HG03460 (cell line): ENCODE measurements at regions not wholly inside any gene's neighbourhood (a gene's known extent, or its start where the extent isn't known, plus 50 kb on each side); places are given as distances from the start of the nearest gene placed in this dataset.

Experiments used
- ATAC-seq: cut with Tn5 transposase; IDR thresholded peaks from one replicate; pipeline ENCODE4 v1.9.1; 2021; ENCODE audit not compliant: unreplicated experiment

DNA sequence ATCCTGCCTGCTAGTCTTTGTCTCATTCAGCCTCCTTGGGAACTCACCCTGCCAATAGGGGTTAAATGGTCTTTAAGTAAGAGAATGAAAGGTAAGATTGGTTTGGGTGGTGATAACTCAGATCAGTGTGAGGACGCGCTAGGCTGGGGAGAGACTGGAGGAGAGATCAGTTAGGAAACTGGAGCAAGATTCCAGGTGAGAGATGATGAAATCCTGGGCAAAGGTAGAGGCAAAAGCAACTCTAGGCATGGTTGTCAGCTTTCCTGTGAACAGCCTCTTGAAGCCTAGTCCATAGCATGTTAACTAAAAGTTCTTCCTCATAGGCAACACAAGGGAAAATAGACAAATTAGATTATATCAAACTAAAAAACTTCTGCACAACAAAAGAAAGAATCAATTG lies 145.2 kb upstream of the ANKRD28 start:
- no peak for ATAC-seq

DNA sequence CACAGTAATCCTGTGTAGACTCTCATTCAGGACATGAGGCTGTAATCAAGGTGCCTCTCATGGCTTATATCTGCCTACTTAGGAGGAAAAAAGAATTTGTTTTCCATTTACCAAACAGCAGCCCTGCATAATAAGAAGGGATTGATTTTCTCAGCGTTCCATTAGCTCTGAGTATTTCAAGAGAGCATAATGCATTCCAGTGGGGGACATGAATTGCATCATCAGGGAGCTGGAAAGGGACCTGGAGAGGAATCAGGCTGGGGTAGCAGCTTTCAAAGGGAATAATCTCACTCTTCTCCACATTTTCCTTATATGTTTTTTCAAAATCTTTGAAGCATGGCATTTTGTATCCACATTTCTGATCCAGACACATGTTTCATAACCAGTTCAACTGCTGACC lies 150.6 kb upstream of the ANKRD28 start:
- no peak for ATAC-seq

DNA sequence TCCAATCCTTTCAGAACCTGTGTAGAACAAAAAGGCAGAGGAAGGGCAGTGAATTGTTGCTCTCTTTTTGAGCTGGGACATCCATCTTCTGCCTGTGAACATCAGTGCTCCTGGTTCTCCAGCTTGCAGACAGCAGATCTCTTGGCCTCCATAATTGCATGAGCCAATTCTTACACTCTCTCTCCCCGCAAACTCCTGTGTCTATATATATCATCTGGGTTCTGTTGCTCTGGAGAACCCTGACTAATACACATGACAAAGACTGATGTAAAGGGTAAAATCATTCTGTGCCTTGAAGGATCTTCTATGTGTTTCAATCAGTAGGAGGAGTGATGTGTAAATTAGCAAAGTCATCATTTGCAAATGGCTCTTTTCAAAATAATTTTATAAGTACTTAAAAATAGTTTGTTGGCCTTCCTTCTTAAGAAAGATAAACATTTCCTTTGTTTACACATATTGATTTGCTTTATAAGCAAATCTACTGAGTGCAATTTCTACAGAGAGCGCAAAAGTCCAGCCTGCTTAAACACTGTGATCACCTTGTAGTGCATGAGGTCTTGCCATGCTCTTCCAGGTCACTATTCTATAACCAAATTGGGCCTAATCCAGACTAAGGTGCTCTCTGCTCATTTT lies 154.9 kb upstream of the ANKRD28 start:
- no peak for ATAC-seq

DNA sequence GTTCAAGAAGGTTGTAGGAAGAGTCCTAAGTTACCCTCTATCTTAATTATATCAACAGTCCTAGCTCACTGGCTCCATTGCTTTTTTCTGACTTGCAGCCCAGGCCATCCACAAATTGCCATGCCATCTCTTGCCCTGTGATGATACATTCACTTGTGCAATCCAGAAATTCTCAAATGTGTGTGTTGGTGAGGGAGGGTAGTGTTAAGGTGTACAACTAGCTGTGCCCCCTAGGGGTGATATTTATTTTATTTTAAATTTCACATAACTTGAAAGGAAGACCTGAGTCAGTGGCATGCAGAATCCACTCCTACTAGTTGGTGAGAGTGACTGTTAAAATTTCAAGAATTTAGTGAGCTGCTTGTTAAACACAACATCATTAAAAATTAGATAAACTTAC lies 156.1 kb upstream of the ANKRD28 start:
- ATAC-seq, result no peak

DNA sequence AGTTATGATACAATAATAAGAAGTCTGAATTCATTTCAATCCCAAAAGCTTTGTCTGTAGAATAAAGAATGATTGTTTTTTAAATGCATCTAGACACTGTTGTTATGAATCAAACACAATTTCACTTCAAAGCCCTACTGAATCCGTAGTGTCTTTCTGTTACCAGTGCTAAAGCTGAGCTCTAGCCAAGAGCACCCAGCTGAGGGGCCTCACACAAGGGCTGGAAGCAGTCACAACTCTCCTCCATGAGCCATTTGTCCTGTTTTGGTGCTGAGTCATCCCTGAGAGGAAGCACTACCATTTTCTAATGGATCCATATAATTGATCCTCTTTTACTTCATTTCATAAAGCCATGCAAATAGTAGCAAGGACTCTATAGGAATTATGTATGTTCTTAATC lies 158.2 kb upstream of the ANKRD28 start:
- ATAC-seq, result no peak

DNA sequence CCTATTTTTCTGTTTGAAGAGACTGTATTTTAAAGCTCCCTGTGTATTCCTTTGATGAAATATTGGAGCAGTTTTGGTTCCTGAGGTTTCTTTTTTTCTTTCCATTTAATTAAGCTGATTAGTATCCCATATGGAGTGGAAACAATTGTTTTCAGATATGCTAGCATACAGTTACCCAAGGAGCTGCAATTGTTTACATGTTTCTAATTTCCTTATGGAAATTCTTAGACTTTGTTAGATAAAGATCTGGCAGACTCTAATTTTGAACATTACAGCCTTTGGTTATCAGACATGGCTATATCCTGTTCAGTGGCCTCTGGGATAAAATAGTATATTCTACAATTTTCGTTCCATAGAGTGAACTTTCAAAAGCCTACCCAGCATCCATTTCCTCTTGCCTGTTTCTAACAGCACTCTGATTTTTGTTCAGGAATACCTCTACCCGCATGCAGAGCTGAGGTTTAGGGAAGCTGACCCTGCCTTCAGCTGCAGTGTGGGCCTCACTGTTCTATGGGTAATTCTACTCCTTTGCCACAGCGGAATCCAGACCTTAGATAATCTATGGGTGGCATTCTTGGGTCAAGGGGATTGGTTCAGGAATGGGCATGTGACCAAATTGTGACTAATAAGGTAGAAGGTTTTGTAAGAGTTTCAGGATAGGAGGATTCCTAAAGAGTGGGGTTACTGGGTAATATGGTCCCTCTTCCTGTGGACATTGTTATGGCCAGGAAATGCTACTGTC lies 161.1 kb upstream of the ANKRD28 start:
- ATAC-seq, result no peak

DNA sequence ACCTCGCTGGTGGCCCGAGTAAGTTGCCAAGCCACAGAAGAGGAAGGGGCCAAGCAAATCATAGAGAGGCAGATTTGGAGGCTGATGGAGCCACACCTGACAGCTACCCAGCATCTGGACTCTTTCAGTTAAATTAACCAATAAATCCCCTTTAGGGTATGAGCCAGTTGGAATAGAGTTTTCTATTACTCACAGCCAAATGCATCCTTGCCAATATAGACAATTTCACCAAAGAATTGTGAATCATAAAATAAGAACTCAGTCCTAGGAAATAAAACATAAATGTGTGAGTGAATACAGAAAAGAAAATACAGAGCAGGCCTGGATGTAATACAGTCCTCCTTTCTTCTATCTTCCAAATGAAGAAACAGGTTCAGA lies 161.6 kb upstream of the ANKRD28 start:
- no peak for ATAC-seq

DNA sequence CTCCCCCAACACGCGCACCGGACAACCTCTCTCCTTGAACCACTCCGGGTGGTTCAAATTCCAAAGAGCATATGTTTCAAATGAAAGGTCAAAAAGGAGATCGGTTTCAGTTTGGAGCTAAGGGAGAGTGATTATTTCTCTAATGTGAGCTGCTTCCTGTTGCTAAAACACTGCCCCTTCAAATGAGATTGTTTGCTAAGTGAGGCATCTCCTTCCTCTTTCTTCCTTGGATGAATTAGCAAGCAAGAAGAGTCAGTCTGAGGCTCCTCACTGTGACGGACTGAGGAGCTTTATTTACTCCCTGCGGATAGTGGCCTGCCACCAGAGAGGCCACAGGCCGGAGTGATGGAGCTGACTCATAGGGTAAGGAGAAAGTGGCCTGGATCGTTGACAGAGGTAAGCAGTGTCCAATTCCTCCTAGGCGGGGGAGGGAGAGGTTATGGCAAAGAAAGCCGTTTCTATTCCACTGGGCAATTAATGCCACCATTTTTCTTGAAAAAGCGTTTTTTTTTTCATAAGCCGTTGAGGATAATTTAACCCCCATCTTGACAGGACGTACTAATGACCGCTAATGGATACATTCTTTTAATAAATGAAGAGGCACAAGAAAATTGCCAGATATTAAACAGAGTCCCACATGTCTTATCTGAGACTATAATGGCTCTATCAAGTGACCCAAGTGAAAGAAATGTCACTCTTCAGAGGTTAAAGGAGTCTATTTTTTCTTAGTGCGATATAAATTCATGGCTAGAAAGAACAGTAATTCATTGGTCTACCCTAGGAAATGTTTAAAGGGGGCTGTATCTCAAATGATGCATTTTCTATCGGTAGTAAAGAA lies 167.0 kb upstream of the ANKRD28 start:
- ATAC-seq, result no peak

DNA sequence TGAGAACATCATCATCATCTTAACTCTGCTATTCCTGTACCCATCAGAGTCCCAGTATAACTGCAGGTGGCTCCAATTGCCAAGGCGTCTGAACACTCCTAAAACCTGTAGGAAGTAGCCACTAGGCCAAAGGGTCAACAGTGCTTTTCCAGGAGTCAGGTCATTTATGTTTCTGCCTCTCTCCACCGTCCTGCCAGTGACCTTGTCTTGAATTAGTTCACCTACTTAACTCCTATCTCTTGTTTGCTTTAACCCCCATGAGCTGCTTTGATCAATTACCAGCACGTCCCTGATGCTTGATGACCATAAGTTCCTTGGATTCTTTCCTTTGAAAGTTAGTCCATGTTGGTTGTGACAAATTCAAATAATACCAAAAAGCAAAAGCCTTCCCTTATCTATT lies 169.8 kb upstream of the ANKRD28 start:
- no peak for ATAC-seq

DNA sequence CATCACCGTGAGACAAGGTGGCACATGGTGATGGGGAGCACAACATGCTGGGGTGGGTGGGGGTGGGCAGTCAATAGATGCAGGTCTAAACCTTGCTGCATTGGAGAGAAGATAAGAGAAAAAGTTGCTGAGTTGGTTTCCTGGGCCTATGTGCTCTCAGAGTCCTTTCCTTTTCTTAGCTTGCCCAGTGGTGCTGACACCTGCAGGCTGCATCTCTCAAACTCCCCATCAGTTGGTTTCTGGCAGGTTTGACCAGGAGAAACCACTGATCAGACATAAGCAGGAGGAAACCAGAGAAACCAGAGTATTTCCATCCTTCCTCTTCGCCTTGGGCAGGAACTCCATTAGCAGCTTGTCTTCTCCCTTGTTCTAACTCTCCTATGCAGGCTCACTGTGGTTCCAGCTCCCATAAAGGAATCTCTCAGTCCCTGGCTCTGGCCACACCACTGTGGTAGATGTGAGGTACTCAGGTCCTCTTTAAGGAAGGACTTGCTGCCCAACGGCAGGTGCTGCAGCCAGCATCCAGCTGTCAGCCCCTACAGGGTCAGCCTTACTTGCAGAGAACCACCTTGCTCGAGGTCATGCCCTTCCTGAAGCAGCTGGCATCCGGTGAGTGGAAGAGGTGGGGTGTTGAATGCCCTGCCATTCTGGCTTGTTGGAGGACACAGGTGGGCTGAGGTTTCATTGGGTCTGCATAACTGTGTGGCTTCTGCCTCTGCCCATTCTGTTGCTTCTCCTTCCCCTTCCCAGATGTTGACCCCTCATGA lies 172.3 kb upstream of the ANKRD28 start:
- no peak for ATAC-seq

DNA sequence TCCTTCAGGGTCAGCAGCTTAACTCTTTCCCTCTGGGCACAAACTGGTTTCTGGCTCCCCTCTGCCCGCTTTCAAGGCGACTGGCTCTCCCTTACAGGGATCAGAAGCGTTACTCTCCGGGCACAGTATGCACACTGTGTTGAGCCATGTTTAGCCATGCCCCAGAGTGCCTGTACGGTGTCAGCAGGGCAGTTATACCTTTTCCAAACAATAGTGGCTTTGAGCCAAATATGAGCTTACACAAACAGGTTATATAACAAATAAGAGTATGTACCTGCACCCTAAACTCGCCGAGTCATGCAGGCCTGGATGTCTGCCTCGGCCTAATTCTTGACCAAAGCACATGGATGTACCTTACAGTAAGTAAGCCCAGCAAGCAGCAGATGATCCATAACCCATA lies 175.6 kb upstream of the ANKRD28 start:
- ATAC-seq, result no peak

DNA sequence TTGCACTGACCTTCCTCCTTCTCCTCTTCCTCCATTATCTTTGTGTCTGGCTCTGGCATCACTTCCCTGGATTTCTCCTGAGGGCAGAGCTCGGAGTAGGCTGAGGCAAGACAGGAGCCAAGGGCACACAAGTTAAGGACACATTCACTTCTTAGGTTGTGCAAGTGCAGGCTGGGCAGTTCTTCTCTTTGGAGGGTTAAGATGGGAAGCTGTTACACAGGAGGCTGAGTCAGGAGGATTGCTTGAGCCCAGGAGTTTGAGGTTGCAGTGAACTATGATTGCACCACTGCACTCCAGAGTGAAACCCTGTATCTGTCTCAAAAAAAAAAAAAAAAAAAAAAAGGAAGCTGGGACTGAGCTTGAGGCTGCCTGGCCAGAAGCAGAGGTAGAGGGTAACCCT lies 176.2 kb upstream of the ANKRD28 start:
- ATAC-seq, result no peak

DNA sequence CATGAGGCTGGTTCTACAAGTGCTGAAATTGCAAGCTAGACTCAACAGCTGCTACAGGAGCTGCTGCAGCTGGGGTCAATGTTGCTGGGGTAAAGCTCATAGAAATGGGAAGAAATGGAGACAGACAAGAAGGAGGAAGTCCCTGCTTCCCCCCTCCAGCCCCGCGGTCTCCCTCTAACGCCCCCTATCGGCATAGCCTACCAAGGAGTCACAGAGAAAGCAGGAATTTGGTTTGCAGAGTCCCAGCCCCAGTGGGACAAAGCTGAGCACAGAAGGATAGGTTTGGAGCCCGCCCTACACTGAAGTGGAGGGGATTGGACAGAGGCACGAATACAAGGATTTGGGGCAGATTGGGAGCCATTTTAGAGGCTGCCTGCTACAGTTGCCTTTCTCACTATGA lies 176.9 kb upstream of the ANKRD28 start:
- ATAC-seq, result no peak

DNA sequence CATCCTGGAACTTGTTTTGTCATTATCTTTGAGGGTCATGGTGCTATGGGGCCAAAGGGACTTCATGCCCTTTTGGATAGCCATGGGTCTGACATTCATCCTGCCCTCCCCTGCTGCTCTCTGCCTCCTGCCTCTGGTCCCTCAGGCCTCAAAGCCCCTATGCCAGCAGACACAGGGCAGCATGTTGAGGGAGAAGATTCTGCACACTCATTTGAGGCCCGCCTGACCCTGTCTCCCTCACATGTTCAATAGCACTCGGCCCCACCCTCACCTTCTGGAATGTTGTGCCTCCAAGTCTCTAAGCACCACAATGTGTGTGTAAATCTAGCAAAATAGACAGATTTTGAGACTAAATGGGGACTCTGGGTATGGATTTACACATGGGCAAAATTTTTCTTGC lies 178.7 kb upstream of the ANKRD28 start:
- ATAC-seq, result no peak

DNA sequence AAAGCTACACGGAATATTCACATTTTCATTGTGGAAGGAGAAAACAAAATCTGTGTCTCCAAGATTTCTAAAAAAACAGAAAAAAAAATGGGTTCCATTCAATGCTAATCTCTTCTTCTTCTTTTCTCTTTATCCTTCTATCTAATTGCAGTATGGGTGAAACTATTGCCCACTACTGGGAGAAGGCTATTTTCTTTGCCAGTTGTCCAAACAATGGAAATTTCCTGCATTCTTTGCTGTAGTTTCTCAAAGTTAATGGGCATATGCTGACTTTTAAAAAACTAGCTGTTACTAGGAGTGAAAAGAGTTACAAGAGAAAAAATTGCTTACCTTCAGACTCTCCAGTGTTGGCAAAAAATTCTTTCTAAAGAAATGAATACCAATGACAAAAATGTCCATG lies 179.3 kb upstream of the ANKRD28 start:
- ATAC-seq, result no peak

DNA sequence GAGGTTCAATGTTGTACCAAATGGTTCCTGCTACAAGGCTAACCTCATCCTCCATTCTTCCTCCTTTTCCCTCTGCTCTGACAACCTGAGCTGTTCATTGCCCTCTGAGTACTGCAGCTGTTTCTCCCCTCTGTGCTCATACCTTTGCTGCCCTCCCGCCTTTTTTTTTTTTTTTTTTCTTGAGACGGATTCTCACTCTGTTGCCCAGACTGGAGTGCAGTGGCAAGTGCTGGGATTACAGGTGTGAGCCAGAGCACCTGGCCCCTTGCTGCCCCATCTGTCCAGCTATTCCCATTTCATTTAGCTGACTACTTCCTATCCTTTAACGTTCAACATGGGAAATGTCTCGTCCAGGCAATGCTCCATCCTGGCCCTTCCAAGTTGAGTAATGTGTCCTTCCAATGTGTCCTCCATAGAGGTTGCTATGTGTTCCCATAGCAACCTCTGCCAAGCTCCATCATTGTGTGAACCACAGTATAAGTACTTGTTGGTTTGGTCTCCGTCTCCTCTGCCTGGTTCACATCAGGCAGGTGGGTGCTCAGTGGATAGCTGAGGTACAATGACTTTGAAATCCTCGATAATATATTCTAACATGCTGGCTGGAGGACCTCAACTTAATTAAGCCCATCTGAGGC lies 179.9 kb upstream of the ANKRD28 start:
- no peak for ATAC-seq

DNA sequence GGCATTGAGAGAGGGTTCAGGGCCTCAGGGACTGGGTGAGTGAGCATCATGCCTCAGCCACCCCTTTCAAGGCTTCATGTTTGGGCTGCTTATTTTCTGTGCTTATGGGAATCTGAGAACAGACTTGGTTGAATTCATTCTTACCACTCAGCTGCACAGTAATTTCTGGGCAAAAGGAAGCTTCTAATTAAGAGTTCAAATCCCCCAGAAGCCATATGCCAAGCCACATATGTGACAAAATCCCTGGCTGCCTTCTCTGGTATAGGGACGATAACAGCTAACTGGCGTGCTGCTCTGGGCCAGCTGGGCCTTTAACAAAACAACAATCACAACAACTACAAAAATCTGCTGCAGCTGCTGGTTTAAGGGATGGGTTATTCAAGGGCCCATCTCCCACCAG lies 181.0 kb upstream of the ANKRD28 start:
- ATAC-seq, result no peak

DNA sequence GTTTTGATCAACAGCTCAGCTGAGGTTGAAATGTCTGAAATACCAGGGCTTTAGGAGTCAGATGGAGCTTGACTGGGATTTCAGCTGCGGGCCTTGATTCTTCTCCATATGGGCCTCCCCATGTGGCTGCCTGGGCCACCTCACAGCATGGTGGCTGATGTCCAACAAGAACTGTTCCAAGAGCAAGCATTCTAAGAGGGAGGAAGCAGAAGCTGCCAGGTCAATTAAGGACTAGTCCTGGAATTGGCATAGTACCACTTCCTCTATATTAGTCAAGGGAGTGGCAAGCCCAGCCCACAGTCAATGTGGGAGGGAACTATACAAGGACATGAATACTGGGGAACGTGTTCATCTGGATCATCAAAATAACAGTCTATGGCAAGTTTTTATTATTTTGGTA lies 181.7 kb upstream of the ANKRD28 start:
- no peak for ATAC-seq

DNA sequence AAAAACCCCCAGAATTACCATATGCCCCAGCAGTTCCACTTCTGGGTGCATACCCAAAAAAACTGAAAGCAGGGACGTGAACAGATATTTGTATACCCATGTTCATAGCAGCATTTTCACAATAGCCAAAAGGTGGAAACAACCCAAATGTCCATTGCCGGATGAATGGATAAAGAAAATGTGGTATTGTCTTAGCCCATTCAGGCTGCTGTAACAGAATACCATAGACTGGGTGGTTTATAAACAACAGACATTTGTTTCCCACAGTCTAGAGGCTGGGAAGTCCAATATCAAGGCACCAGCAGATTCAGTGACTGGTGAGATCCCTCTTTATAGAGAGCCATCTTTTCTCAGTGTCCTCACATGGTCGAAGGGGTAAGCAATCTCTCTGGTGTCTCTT lies 182.1 kb upstream of the ANKRD28 start:
- no peak for ATAC-seq

DNA sequence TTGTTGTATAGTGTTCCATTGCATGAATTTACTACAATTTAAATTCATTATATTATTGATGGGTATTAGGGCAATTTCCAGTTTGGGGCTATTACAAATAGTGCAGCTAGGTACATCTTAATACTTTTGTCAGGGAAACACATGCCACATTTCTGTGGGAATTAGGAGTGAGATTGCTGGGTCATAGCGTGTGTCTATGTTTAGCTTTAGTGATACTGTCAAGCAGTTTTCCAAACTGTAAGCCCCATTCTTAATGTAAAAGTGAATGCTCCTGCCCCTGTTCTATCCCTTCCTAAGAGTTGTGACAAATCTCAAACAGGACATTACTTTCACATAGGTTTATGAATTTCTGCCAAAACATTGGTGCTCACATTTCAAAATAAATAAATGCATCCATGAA lies 184.5 kb upstream of the ANKRD28 start:
- ATAC-seq, result no peak

DNA sequence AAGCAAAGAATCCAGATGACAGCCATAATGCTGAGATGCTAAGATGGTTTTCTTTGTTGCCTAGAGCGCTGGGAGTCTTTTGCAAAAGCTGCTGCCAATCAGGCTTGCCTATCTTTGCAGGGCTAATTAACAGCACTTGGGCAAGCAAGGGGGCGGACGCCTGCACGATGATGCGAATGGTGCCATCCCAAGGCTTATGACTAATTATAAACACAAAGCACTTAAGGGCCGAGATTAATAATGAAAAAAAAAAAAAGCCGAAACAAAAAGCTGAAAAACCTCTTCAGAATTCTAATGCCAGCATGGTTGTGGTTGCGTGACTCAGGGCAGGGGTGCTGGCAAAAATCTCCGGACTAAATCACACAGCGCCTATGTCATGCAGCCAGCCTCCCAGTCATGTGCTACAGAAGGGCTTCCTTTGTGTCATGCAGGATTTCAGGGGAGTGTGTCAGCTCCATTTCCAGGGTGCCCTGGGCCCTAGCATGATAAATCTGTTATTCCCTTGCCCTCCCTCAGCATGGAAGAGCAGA lies 185.0 kb upstream of the ANKRD28 start:
- no peak for ATAC-seq
